ENCODE measurements at regions not wholly inside any gene's neighbourhood (a gene's known extent, or its start where the extent isn't known, plus 50 kb on each side); places are given as distances from the start of the nearest gene placed in this dataset.
A peak's percentile ranks its signal among the peaks of the same experiment; 100 is the strongest.

DNA sequence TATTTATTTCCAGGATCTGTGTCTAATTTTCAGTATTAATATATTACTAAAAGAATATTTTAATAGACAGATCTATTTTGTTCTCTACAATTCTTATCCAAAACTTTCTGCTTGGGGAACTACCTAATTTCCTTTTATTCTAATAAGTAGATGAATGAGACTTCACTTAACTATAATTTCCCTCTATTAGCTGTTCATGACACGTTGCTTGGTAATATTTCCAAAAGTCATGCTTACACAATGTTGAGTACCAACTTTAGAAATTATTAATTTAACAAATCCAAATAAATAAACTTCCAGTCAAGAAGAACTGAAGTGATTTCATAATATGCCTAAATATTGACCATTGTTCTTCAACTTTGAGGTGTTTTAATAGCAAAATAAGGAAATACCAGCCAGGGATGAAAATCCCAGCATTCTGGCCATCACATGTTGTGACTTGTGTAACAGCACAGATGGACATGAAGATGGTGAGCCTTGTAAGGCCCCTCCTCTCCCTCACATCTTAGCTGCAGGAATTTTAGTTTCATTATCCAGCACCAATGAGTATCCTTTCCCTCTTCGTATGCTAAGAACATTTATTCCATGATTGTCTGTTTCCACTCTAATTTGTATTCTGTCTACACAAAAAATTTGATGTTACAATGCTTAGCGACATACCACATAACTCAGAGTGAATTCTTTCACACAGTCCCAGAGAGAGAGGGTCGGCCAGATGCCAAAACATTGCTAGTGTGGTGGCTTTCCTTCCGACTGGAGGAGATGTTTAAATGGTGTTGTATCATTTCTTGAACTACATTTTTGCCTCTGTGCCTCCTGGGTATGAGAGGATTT, 137.5 kb downstream of the FOXA2 start:
- peak overlapping the region; percentile 29 for H3K4me2 ChIP-seq (ENCODE audit: control insufficient read depth, extremely low read depth, insufficient read depth, low read depth, low read length)
- no peak for TF ChIP-seq EZH2 (IDR thresholded peaks at IDR 0.05; ENCODE audit: low read length)
- TF ChIP-seq, protein P1, sequence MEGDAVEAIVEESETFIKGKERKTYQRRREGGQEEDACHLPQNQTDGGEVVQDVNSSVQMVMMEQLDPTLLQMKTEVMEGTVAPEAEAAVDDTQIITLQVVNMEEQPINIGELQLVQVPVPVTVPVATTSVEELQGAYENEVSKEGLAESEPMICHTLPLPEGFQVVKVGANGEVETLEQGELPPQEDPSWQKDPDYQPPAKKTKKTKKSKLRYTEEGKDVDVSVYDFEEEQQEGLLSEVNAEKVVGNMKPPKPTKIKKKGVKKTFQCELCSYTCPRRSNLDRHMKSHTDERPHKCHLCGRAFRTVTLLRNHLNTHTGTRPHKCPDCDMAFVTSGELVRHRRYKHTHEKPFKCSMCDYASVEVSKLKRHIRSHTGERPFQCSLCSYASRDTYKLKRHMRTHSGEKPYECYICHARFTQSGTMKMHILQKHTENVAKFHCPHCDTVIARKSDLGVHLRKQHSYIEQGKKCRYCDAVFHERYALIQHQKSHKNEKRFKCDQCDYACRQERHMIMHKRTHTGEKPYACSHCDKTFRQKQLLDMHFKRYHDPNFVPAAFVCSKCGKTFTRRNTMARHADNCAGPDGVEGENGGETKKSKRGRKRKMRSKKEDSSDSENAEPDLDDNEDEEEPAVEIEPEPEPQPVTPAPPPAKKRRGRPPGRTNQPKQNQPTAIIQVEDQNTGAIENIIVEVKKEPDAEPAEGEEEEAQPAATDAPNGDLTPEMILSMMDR (optimal IDR thresholded peaks at IDR 0.05 in 1 of 3, IDR thresholded peaks at IDR 0.05 in 1 of 3, conservative IDR thresholded peaks at IDR 0.05 in 1 of 3; ENCODE audit: extremely low read depth in 1 of 3, insufficient read depth in 2 of 3, low read length in 3 of 3): no peak
- no peaks in the 10 kb centered on the region for H3K79me2 ChIP-seq (ENCODE audit: control insufficient read depth, insufficient read depth, low read length)
- no peaks in the 10 kb centered on the region for H3K9me3 ChIP-seq (ENCODE audit: control insufficient read depth, low read depth, low read length)
- FAIRE-seq (peak; percentile 63), DNase-seq (ENCODE audit: low read depth, low spot score) (no peak)
- peak overlapping the region; percentile 37 for H2AFZ ChIP-seq (ENCODE audit: control insufficient read depth, low read length)
- no peaks in the 10 kb centered on the region for H4K20me1 ChIP-seq (ENCODE audit: control insufficient read depth, extremely low read depth, insufficient read depth, low read length)
- no peaks in the 10 kb centered on the region for H3K36me3 ChIP-seq (ENCODE audit: control insufficient read depth in 2 of 2, extremely low read depth in 1 of 2, insufficient read depth in 2 of 2, low read length in 2 of 2)
- H3K27ac ChIP-seq (ENCODE audit: control insufficient read depth, insufficient read depth, low read length): no peak overlapping the region
- H3K27me3 ChIP-seq (ENCODE audit: control insufficient read depth, extremely low read depth, insufficient read depth, low read length): no peaks in the 10 kb centered on the region
- peaks cover 5% of the 10 kb centered on the region for H3K4me1 ChIP-seq (ENCODE audit: control insufficient read depth, extremely low read depth, insufficient read depth, low read length)
- no peak overlapping the region for H3K9ac ChIP-seq (ENCODE audit: control insufficient read depth, extremely low read depth, insufficient read depth, low read length)
- H3K9me1 ChIP-seq (ENCODE audit: control insufficient read depth, extremely low read depth, insufficient read depth, low read length): no peaks in the 10 kb centered on the region
- dilution Hi-C loops (cut with MboI; ENCODE audit: extremely low pct_ligation_motif_present, low sequenced_read_pairs): no loop called here
- no peak overlapping the region for H3K4me3 ChIP-seq (ENCODE audit: control insufficient read depth in 2 of 3, extremely low read depth in 1 of 3, insufficient read depth in 2 of 3, low read depth in 1 of 3, low read length in 3 of 3)

DNA sequence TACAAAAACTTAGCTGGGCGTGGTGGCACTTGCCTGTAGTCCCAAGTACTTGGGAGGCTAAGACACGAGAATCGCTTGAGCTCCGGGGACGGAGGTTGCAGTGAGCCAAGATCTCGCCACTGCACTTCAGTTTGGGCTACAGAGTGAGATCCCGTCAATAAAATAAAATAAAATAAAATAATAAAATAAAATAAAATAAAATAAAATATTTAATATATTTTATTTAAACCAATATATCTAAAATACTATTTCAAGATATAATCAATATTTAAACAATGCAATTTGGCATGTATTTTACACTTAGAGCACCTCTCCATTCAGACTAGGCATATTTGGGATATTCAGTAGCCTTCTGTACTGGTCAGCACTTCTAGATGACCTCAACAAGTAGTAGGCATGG, 142.1 kb downstream of the FOXA2 start:
- no peaks in the 10 kb centered on the region for H3K36me3 ChIP-seq (ENCODE audit: control insufficient read depth in 2 of 2, extremely low read depth in 1 of 2, insufficient read depth in 2 of 2, low read length in 2 of 2)
- no peak overlapping the region for H2AFZ ChIP-seq (ENCODE audit: control insufficient read depth, low read length)
- H3K4me2 ChIP-seq (ENCODE audit: control insufficient read depth, extremely low read depth, insufficient read depth, low read depth, low read length): no peak overlapping the region
- no peaks in the 10 kb centered on the region for H3K79me2 ChIP-seq (ENCODE audit: control insufficient read depth, insufficient read depth, low read length)
- H3K9me1 ChIP-seq (ENCODE audit: control insufficient read depth, extremely low read depth, insufficient read depth, low read length): no peaks in the 10 kb centered on the region
- H3K27ac ChIP-seq (ENCODE audit: control insufficient read depth, insufficient read depth, low read length): no peak overlapping the region
- FAIRE-seq (no peak), DNase-seq (ENCODE audit: low read depth, low spot score) (no peak)
- H4K20me1 ChIP-seq (ENCODE audit: control insufficient read depth, extremely low read depth, insufficient read depth, low read length): no peaks in the 10 kb centered on the region
- peaks cover 5% of the 10 kb centered on the region for H3K4me1 ChIP-seq (ENCODE audit: control insufficient read depth, extremely low read depth, insufficient read depth, low read length)
- H3K9me3 ChIP-seq (ENCODE audit: control insufficient read depth, low read depth, low read length): no peaks in the 10 kb centered on the region
- H3K9ac ChIP-seq (ENCODE audit: control insufficient read depth, extremely low read depth, insufficient read depth, low read length): no peak overlapping the region
- TF ChIP-seq EZH2 (IDR thresholded peaks at IDR 0.05; ENCODE audit: low read length): no peak
- TF ChIP-seq, protein P1 (optimal IDR thresholded peaks at IDR 0.05 in 1 of 3, IDR thresholded peaks at IDR 0.05 in 1 of 3, conservative IDR thresholded peaks at IDR 0.05 in 1 of 3; ENCODE audit: extremely low read depth in 1 of 3, insufficient read depth in 2 of 3, low read length in 3 of 3): no peak
- H3K4me3 ChIP-seq (ENCODE audit: control insufficient read depth in 2 of 3, extremely low read depth in 1 of 3, insufficient read depth in 2 of 3, low read depth in 1 of 3, low read length in 3 of 3): no peak overlapping the region
- dilution Hi-C loops (cut with MboI; ENCODE audit: extremely low pct_ligation_motif_present, low sequenced_read_pairs): no loop called here
- no peaks in the 10 kb centered on the region for H3K27me3 ChIP-seq (ENCODE audit: control insufficient read depth, extremely low read depth, insufficient read depth, low read length)
